Cardiac muscle cell (in vitro differentiated cells and primary cell): ENCODE measurements at regions not wholly inside any gene's neighbourhood (a gene's known extent, or its start where the extent isn't known, plus 50 kb on each side); places are given as distances from the start of the nearest gene placed in this dataset.

Experiments used
- DNase-seq, 2 donors: peaks; one replicate each; pipeline versions ENCODE4 v3.0.0 to v3.0.0-alpha.2; 2010 to 2017; ENCODE audit warnings: low read depth in 1 of 2, low spot score in 1 of 2
- H3K27ac ChIP-seq: fragments of 200-600 bp; sonication (generic); 2 replicates; pipeline ENCODE4 v1.5.1; 2016
- H3K27me3 ChIP-seq: fragments of 200-600 bp; sonication (generic); 2 replicates; pipeline ENCODE4 v1.6.0; 2016; ENCODE audit warnings: control low read depth
- H3K36me3 ChIP-seq: fragments of 200-600 bp; sonication (generic); 2 replicates; pipeline ENCODE4 v1.5.1; 2016; ENCODE audit warnings: control low read depth
- H3K4me1 ChIP-seq: fragments of 200-600 bp; sonication (generic); 2 replicates; pipeline ENCODE4 v1.8.1; 2017; ENCODE audit warnings: low read depth, mild to moderate bottlenecking, mixed run types
- H3K4me3 ChIP-seq: fragments of 200-600 bp; sonication (generic); 2 replicates; pipeline ENCODE4 v1.5.1; 2016; ENCODE audit warnings: mild to moderate bottlenecking
- H3K9me3 ChIP-seq: fragments of 200-600 bp; sonication (generic); 2 replicates; pipeline ENCODE4 v1.5.1; 2017; ENCODE audit warnings: low read depth, mild to moderate bottlenecking, control low read depth
- CTCF ChIP-seq: IDR thresholded peaks from 2 replicates; pipeline ENCODE4 v1.5.1; 2012; ENCODE audit warnings: low read depth, mild to moderate bottlenecking, low read length

GRCh38 chr11:114758627-114759026 lies 80.3 kb downstream of the NXPE2 start:
- DNase-seq: no peak
- Histone ChIP-seq H3K4me1 (no peaks in the 10 kb centered on the region), H3K9me3 (no peaks in the 10 kb centered on the region), H3K36me3 (no peaks in the 10 kb centered on the region), H3K27me3 (no peaks in the 10 kb centered on the region), H3K27ac (no peak overlapping the region), H3K4me3 (no peak overlapping the region)
- TF ChIP-seq CTCF: no peak

DNA sequence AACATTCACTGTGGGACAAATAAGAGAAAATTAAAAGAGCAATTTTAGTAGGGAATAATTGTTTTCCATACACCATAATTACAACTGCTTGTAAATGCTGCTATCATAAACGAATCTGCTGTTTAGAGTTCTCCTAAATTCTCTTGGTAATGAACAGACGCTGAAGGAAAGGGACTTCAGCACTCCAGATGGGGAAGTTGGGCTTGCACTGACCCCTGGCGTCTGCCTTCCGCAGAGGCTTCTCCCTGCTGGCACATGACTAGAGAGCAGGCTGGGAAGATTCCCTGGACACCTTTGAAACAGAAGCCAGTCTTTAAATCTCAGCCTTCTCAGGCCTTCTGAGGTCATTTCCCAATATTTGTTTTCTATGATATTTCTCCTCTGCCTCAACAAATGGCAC lies 84.1 kb downstream of the NXPE2 start:
- no peaks in the 10 kb centered on the region for H3K36me3 ChIP-seq
- no peaks in the 10 kb centered on the region for H3K4me1 ChIP-seq
- peak; percentile 75 to 80 for DNase-seq
- no peaks in the 10 kb centered on the region for H3K9me3 ChIP-seq
- peak; percentile 89 for TF ChIP-seq CTCF
- H3K4me3 ChIP-seq: no peak overlapping the region
- no peaks in the 10 kb centered on the region for H3K27me3 ChIP-seq
- no peak overlapping the region for H3K27ac ChIP-seq

- Histone ChIP-seq H3K27me3 (no peaks in the 10 kb centered on the region), H3K4me1 (no peaks in the 10 kb centered on the region), H3K9me3 (no peaks in the 10 kb centered on the region), H3K36me3 (no peaks in the 10 kb centered on the region), H3K4me3 (no peak overlapping the region), H3K27ac (no peak overlapping the region)
- no peak for TF ChIP-seq CTCF
- no peak for DNase-seq
Observed at GRCh38 chr11:114764563-114764962, 86.2 kb downstream of the NXPE2 start.

GRCh38 chr11:114771172-114771571 lies 92.8 kb downstream of the NXPE2 start:
- Histone ChIP-seq H3K27me3 (no peaks in the 10 kb centered on the region), H3K4me3 (no peak overlapping the region), H3K4me1 (peaks cover under 1% of the 10 kb centered on the region), H3K36me3 (no peaks in the 10 kb centered on the region), H3K27ac (no peak overlapping the region), H3K9me3 (no peaks in the 10 kb centered on the region)
- DNase-seq: no peak
- TF ChIP-seq CTCF: no peak

DNA sequence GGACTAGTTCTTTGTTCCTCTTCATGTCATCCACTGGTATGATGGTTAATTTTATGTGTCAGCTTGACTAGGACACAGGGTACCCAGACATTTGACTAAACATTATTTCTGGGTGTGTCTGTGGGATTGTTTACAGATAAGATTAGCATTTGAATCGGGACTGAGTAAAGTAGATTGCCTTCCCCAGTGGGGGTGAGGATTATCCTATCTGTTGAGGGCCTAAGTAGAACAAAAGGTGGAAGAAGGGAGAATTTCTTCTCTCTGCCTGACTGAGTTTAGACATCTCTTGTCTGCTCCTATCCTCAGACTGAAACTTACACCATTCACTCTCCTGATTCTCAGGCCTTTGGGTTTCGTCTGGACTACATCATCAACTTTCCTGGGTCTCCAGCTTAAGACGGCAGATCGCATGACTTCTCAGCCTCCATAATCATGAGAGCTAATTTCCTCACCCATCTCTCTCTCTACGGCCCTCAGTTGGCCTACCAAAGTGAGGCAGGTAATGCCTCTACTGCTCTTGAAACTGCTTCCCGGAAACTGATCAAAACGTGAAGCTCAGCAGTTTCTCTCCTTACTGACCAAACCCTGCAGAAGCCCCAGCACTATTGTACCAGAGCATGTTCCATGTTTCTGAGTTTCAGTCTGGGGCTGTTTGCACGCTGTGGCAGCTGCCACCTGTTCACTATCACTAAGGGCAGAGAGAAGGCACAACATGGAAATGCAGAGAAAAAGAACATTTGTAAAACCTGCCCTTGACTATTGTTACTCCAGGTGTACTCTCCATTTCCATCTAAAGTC lies 95.4 kb downstream of the NXPE2 start:
- no peak for DNase-seq

More for the DNA sequence above, 95.4 kb downstream of the NXPE2 start:
- no peaks in the 10 kb centered on the region for H3K27me3 ChIP-seq
- no peaks in the 10 kb centered on the region for H3K9me3 ChIP-seq
- H3K27ac ChIP-seq: no peak overlapping the region
- TF ChIP-seq CTCF: no peak
- H3K4me3 ChIP-seq: no peak overlapping the region
- H3K4me1 ChIP-seq: peaks cover 4% of the 10 kb centered on the region
- no peaks in the 10 kb centered on the region for H3K36me3 ChIP-seq
